Peyer's patch (tissue), 4 donors: ENCODE measurements at regions not wholly inside any gene's neighbourhood (a gene's known extent, or its start where the extent isn't known, plus 50 kb on each side); places are given as distances from the start of the nearest gene placed in this dataset.

Source experiments
- DNase-seq, 3 donors: peaks; one replicate each; pipeline ENCODE4 v3.0.0-alpha.2; 2017 to 2019
- H3K27ac ChIP-seq, 4 donors: fragments of 200-600 bp; sonication (generic); one replicate each; pipeline ENCODE4 v1.5.1; 2016 to 2019
- H3K27me3 ChIP-seq, 2 donors: fragments of 200-600 bp; sonication (generic); one replicate each; pipeline ENCODE4 v1.5.1; 2019
- H3K36me3 ChIP-seq, 3 donors: fragments of 200-600 bp; sonication (generic); one replicate each; pipeline ENCODE4 v1.5.1; 2016 to 2019
- H3K4me1 ChIP-seq, 4 donors: fragments of 200-600 bp; sonication (generic); one replicate each; pipeline ENCODE4 v1.5.1; 2016 to 2019
- H3K4me3 ChIP-seq, 4 donors: fragments of 200-600 bp; sonication (generic); 1 replicate in 3 of 4; 2 replicates in 1 of 4; pipeline ENCODE4 v1.5.1; 2016 to 2019; ENCODE audit warnings: mild to moderate bottlenecking in 1 of 4
- H3K9me3 ChIP-seq, 4 donors: fragments of 200-600 bp; sonication (generic); one replicate each; pipeline ENCODE4 v1.5.1; 2016 to 2019; ENCODE audit warnings: mild to moderate bottlenecking in 1 of 4
- POLR2A ChIP-seq, 2 donors: fragments of 450-650 bp; IDR thresholded peaks; one replicate each; pipeline ENCODE4 v1.5.1; 2017; ENCODE audit warnings: antibody characterized with exemption in 2 of 2, mild to moderate bottlenecking in 2 of 2, moderate library complexity in 2 of 2
- TF ChIP-seq, protein P1 (sequence below), 6 experiments: fragments of 450-650 bp in 4 of 6; fragments of 200-600 bp in 2 of 6; sonication (generic) in 1 of 6; IDR thresholded peaks; one replicate each; pipeline ENCODE4 v1.5.1; 2017 to 2019; ENCODE audit warnings: antibody characterized with exemption in 6 of 6, mild to moderate bottlenecking in 3 of 6, moderate library complexity in 1 of 6

GRCh38 chr2:74036010-74036409 lies 51.3 kb downstream of the TET3 start:
- H3K36me3 ChIP-seq = no peaks in the 10 kb centered on the region
- H3K27ac ChIP-seq = peak overlapping the region in 2 of 4 donors; percentile 13 to 53
- H3K4me1 ChIP-seq = peaks cover 0 to 42% (median 23%) of the 10 kb centered on the region in 4 donors

DNA sequence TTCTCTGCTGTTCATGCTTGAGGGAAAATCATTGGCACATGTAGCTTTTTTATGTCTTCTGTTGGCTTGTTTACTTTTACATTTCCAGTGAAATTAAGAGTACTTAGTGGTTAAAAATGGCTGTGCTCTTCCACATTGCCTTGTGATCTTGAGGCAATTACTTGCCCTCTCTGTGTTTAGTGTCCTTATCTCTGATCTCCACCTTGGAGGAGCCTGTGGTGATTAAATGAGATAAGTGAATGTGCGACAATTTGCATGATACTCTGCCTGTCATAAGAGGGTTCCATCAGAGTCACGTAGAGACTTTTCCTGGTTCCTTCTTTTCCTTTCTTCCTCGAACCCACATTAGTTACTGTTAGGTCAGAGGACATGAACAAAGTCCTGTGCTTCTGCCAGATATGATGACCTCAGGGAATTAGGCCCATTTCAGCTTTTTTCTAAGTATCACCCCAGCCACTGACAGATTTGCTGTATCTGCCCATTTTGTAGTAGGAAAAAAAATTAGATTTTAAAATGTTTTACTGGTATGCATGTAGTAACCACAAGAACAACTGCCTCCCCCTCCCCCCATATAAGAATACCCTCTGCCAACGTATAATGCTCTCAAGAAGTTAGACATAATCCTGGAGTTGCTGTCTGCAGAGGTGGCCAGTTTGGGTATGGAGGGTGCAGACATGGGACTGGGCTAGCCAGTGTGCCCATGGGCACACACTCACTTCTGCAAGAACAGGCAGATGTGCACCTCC lies 51.9 kb downstream of the TET3 start:
- TF ChIP-seq, protein P1, sequence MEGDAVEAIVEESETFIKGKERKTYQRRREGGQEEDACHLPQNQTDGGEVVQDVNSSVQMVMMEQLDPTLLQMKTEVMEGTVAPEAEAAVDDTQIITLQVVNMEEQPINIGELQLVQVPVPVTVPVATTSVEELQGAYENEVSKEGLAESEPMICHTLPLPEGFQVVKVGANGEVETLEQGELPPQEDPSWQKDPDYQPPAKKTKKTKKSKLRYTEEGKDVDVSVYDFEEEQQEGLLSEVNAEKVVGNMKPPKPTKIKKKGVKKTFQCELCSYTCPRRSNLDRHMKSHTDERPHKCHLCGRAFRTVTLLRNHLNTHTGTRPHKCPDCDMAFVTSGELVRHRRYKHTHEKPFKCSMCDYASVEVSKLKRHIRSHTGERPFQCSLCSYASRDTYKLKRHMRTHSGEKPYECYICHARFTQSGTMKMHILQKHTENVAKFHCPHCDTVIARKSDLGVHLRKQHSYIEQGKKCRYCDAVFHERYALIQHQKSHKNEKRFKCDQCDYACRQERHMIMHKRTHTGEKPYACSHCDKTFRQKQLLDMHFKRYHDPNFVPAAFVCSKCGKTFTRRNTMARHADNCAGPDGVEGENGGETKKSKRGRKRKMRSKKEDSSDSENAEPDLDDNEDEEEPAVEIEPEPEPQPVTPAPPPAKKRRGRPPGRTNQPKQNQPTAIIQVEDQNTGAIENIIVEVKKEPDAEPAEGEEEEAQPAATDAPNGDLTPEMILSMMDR (IDR thresholded peaks at IDR 0.05) = no peak
- no peak for TF ChIP-seq POLR2A (IDR thresholded peaks at IDR 0.05)

More at GRCh38 chr2:74036010-74036409, 51.3 kb downstream of the TET3 start:
- H3K9me3 ChIP-seq = no peaks in the 10 kb centered on the region
- DNase-seq = no peak
- H3K27me3 ChIP-seq = no peaks in the 10 kb centered on the region
- TF ChIP-seq POLR2A (IDR thresholded peaks at IDR 0.05) = no peak
- TF ChIP-seq, protein P1 (IDR thresholded peaks at IDR 0.05) = no peak
- H3K4me3 ChIP-seq = no peak overlapping the region

GRCh38 chr2:74037379-74037860 lies 52.7 kb downstream of the TET3 start:
- TF ChIP-seq POLR2A (IDR thresholded peaks at IDR 0.05) = no peak
- TF ChIP-seq, protein P1 (IDR thresholded peaks at IDR 0.05) = no peak
- DNase-seq = no peak
- peak overlapping the region; percentile 22 to 67 (median 47) for H3K27ac ChIP-seq
- no peaks in the 10 kb centered on the region for H3K36me3 ChIP-seq
- H3K9me3 ChIP-seq = no peaks in the 10 kb centered on the region
- H3K4me3 ChIP-seq = no peak overlapping the region
- peaks cover 0 to 31% (median 18%) of the 10 kb centered on the region in 4 donors for H3K4me1 ChIP-seq
- no peaks in the 10 kb centered on the region for H3K27me3 ChIP-seq

More for the DNA sequence above, 51.9 kb downstream of the TET3 start:
- peak overlapping the region; percentile 22 to 67 (median 47) for H3K27ac ChIP-seq
- no peaks in the 10 kb centered on the region for H3K36me3 ChIP-seq
- no peak overlapping the region for H3K4me3 ChIP-seq
- no peak for DNase-seq
- peaks cover 0 to 37% (median 21%) of the 10 kb centered on the region in 4 donors for H3K4me1 ChIP-seq
- no peaks in the 10 kb centered on the region for H3K27me3 ChIP-seq
- no peaks in the 10 kb centered on the region for H3K9me3 ChIP-seq

- Histone ChIP-seq H3K27ac (no peak overlapping the region), H3K27me3 (no peaks in the 10 kb centered on the region), H3K36me3 (no peaks in the 10 kb centered on the region), H3K4me3 (no peak overlapping the region), H3K4me1 (peaks cover 2 to 37% (median 18%) of the 10 kb centered on the region in 4 donors), H3K9me3 (no peaks in the 10 kb centered on the region)
- DNase-seq = no peak
- TF ChIP-seq, protein P1 (IDR thresholded peaks at IDR 0.05) = no peak
- TF ChIP-seq POLR2A (IDR thresholded peaks at IDR 0.05) = no peak
These were observed 54.9 kb downstream of the TET3 start for GRCh38 chr2:74039611-74040010.

- Histone ChIP-seq H3K36me3 (peaks cover 0 to 1% (median 0%) of the 10 kb centered on the region in 3 donors), H3K27me3 (no peaks in the 10 kb centered on the region), H3K4me3 (no peak overlapping the region), H3K27ac (no peak overlapping the region), H3K9me3 (no peaks in the 10 kb centered on the region), H3K4me1 (peaks cover 2 to 37% (median 18%) of the 10 kb centered on the region in 4 donors)
- no peak for DNase-seq
- TF ChIP-seq, protein P1 (IDR thresholded peaks at IDR 0.05) = no peak
- TF ChIP-seq POLR2A (IDR thresholded peaks at IDR 0.05) = no peak
These were observed 56.5 kb downstream of the TET3 start for GRCh38 chr2:74041182-74041581.
